ENCODE measurements at regions not wholly inside any gene's neighbourhood (a gene's known extent, or its start where the extent isn't known, plus 50 kb on each side); places are given as distances from the start of the nearest gene placed in this dataset.

GRCh38 chr16:60318486-60318885 is 1584.4 kb upstream of the GOT2 start:
- Histone ChIP-seq H3K36me3 (no peaks in the 10 kb centered on the region), H3K4me3 (no peak overlapping the region), H3K4me1 (no peaks in the 10 kb centered on the region), H3K27ac (no peak overlapping the region), H3K9me3 (no peaks in the 10 kb centered on the region), H3K27me3 (no peaks in the 10 kb centered on the region)
- no peak for DNase-seq
- no peak for TF ChIP-seq CTCF (IDR thresholded peaks at IDR 0.05)
- no peak for TF ChIP-seq POLR2A (IDR thresholded peaks at IDR 0.05)
- intact Hi-C loops (cut with DNase I; ENCODE audit: low total_unique reads) = no loop called here

- H3K4me1 ChIP-seq = no peaks in the 10 kb centered on the region
- H3K4me3 ChIP-seq = no peak overlapping the region
- H3K36me3 ChIP-seq = no peaks in the 10 kb centered on the region
- TF ChIP-seq CTCF (IDR thresholded peaks at IDR 0.05) (no peak), POLR2A (IDR thresholded peaks at IDR 0.05) (no peak)
- no peak overlapping the region for H3K27ac ChIP-seq
- no peak for DNase-seq
- H3K9me3 ChIP-seq = no peaks in the 10 kb centered on the region
- intact Hi-C loops (cut with DNase I; ENCODE audit: low total_unique reads) = no loop called here
- H3K27me3 ChIP-seq = no peaks in the 10 kb centered on the region
Observed at GRCh38 chr16:60310846-60311445, 1576.8 kb upstream of the GOT2 start.

- DNase-seq = no peak
- Histone ChIP-seq H3K36me3 (no peaks in the 10 kb centered on the region), H3K27me3 (no peaks in the 10 kb centered on the region)
Observed at GRCh38 chr16:60304720-60305119, 1570.6 kb upstream of the GOT2 start.

DNA sequence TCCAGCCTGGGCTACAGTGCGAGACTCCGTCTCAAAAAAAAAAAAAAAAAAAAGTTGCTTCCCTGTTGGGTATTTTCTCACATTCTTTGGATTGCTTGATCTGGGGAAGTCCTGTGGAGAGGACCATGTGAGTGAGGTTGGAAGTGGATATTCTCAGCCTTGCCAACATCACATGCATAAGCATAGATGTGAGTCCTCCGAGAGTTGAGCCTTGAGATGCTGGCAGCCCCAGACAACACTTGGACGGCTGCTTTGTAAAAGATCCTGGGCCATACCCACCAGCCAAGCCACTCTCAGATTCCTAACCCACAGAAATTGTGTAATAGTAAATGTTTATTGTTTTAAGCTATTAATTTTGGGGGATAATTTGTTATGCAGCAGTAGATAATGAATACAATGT is 1570.0 kb upstream of the GOT2 start:
- intact Hi-C loops (cut with DNase I; ENCODE audit: low total_unique reads) = no loop called here
- Histone ChIP-seq H3K36me3 (no peaks in the 10 kb centered on the region), H3K4me3 (no peak overlapping the region), H3K27me3 (no peaks in the 10 kb centered on the region), H3K9me3 (no peaks in the 10 kb centered on the region), H3K27ac (no peak overlapping the region), H3K4me1 (no peaks in the 10 kb centered on the region)
- no peak for DNase-seq
- TF ChIP-seq CTCF (IDR thresholded peaks at IDR 0.05) (no peak), POLR2A (IDR thresholded peaks at IDR 0.05) (no peak)

More at GRCh38 chr16:60304720-60305119, 1570.6 kb upstream of the GOT2 start:
- intact Hi-C loops (cut with DNase I; ENCODE audit: low total_unique reads) = no loop called here
- no peak overlapping the region for H3K4me3 ChIP-seq
- H3K27ac ChIP-seq = no peak overlapping the region
- H3K9me3 ChIP-seq = no peaks in the 10 kb centered on the region
- H3K4me1 ChIP-seq = no peaks in the 10 kb centered on the region
- TF ChIP-seq POLR2A (IDR thresholded peaks at IDR 0.05) (no peak), CTCF (IDR thresholded peaks at IDR 0.05) (no peak)

DNA sequence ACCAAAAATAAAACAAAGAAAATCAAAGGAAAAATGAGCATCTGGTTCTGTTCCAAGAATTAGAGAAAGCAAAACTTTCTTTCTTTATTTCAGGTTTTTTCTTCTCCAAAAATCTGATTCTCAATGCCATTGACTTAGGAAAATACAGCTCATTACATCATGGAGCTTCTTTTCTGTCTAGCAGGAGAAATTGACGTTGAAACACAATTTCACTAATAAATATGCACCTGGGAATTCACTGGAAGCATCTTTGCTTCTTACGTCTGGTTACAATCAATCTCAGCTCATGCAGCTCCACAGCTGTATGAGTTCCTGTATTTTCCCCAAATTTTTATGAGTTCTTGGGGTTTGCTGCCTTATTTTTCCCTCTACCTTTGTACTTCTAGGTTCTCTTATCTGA is 1568.6 kb upstream of the GOT2 start:
- H3K4me3 ChIP-seq = no peak overlapping the region
- H3K9me3 ChIP-seq = no peaks in the 10 kb centered on the region
- intact Hi-C loops (cut with DNase I; ENCODE audit: low total_unique reads) = no loop called here
- TF ChIP-seq CTCF (IDR thresholded peaks at IDR 0.05) (no peak), POLR2A (IDR thresholded peaks at IDR 0.05) (no peak)
- no peak for DNase-seq
- H3K4me1 ChIP-seq = no peaks in the 10 kb centered on the region
- H3K27me3 ChIP-seq = no peaks in the 10 kb centered on the region
- no peaks in the 10 kb centered on the region for H3K36me3 ChIP-seq
- H3K27ac ChIP-seq = no peak overlapping the region

Measured in uterus (tissue), 3 donors.